IMR-90 (cell line): ENCODE measurements at regions not wholly inside any gene's neighbourhood (a gene's known extent, or its start where the extent isn't known, plus 50 kb on each side); places are given as distances from the start of the nearest gene placed in this dataset.

Experiments
- ATAC-seq: fragments of 200-7000 bp; cut with Tn5 transposase; 2 replicates; pipeline ENCODE4 v1.9.1; 2020; ENCODE audit warnings: low read depth, mild to moderate bottlenecking, moderate library complexity
- BruUV-seq: library from RNA; stranded (reverse); fragments of 400-500 nt; replicated peaks from 2 replicates; lab custom pipeline; 2021; lab: Mats Ljungman, UMichigan
- CTCF ChIA-PET: fragments of 300-600 bp; formaldehyde crosslinking; extraction: SDS; loops from one replicate; lab custom pipeline; 2021; ENCODE audit warnings: antibody characterized with exemption; lab: Yijun Ruan, JAX
- POLR2A ChIA-PET: fragments of 300-600 bp; sonication (Branson Sonifier 250); formaldehyde crosslinking; loops from one replicate; lab custom pipeline; 2022; ENCODE audit warnings: antibody characterized with exemption; ENCODE audit not compliant: unreplicated experiment; lab: Charles Lee
- DNase-seq: peaks from one replicate; pipeline ENCODE4 v3.0.0; 2013
- H2AFZ ChIP-seq: replicated peaks from 2 replicates; pipeline ENCODE3; 2013; ENCODE audit warnings: low read length, mild to moderate bottlenecking; ENCODE audit not compliant: poor library complexity
- H2AK5ac ChIP-seq: 2 replicates; pipeline ENCODE4 v1.6.1; 2013; ENCODE audit warnings: low read depth, low read length, inconsistent platforms
- H2AK9ac ChIP-seq: replicated peaks from 2 replicates; pipeline ENCODE3; 2013; ENCODE audit warnings: mild to moderate bottlenecking, low read depth, low read length, moderate library complexity; ENCODE audit not compliant: poor library complexity
- H2BK120ac ChIP-seq: 2 replicates; pipeline ENCODE4 v1.6.1; 2013; ENCODE audit warnings: low read depth, low read length, inconsistent platforms
- H2BK15ac ChIP-seq: 3 replicates; pipeline ENCODE4 v1.6.1; 2013; ENCODE audit warnings: low read depth, low read length, inconsistent platforms
- H2BK20ac ChIP-seq: 2 replicates; pipeline ENCODE4 v1.6.1; 2013; ENCODE audit warnings: low read depth, mild to moderate bottlenecking, inconsistent platforms, low read length, moderate library complexity
- H2BK5ac ChIP-seq: 2 replicates; pipeline ENCODE4 v1.6.1; 2013; ENCODE audit warnings: mild to moderate bottlenecking, low read depth, low read length, inconsistent platforms; ENCODE audit not compliant: poor library complexity, severe bottlenecking
- H3K14ac ChIP-seq: replicated peaks from 2 replicates; pipeline ENCODE4 v1.6.1; 2013; ENCODE audit warnings: low read depth, low read length, inconsistent platforms
- H3K18ac ChIP-seq: 2 replicates; pipeline ENCODE4 v1.6.1; 2013; ENCODE audit warnings: low read depth, low read length, control low read depth
- H3K23ac ChIP-seq: 2 replicates; pipeline ENCODE4 v1.6.1; 2013; ENCODE audit warnings: low read depth, low read length, inconsistent platforms
- H3K27ac ChIP-seq: 2 replicates; pipeline ENCODE4 v1.5.1; 2013; ENCODE audit warnings: mild to moderate bottlenecking, control low read depth, low read length; ENCODE audit not compliant: insufficient read depth
- H3K27me3 ChIP-seq: 2 replicates; pipeline ENCODE4 v1.6.1; 2013; ENCODE audit warnings: low read length; ENCODE audit not compliant: control insufficient read depth, insufficient read depth
- H3K36me3 ChIP-seq: 2 replicates; pipeline ENCODE4 v1.6.1; 2013; ENCODE audit warnings: low read length, mixed read lengths; ENCODE audit not compliant: control insufficient read depth, insufficient read depth
- H3K4ac ChIP-seq: 2 replicates; pipeline ENCODE4 v1.6.1; 2013; ENCODE audit warnings: low read depth, low read length, inconsistent platforms
- H3K4me1 ChIP-seq: 2 replicates; pipeline ENCODE4 v1.6.1; 2013; ENCODE audit warnings: low read length, mixed read lengths; ENCODE audit not compliant: control insufficient read depth, insufficient read depth
- H3K4me2 ChIP-seq: 2 replicates; pipeline ENCODE4 v1.6.1; 2013; ENCODE audit warnings: low read depth, mild to moderate bottlenecking, control low read depth, low read length, moderate library complexity
- H3K4me3 ChIP-seq: 2 replicates; pipeline ENCODE4 v1.5.1; 2013; ENCODE audit warnings: low read depth, mild to moderate bottlenecking, control low read depth, low read length, moderate library complexity; ENCODE audit not compliant: insufficient read depth
- H3K56ac ChIP-seq: 2 replicates; pipeline ENCODE4 v1.6.1; 2013; ENCODE audit warnings: low read length, inconsistent platforms; ENCODE audit not compliant: insufficient read depth; ENCODE audit errors: extremely low read depth
- H3K79me1 ChIP-seq, 2 experiments: 2 replicates each; pipeline ENCODE4 v1.6.1; 2013; ENCODE audit warnings: low read length in 2 of 2, inconsistent platforms in 1 of 2, low read depth in 1 of 2
- H3K9ac ChIP-seq: 2 replicates; pipeline ENCODE4 v1.6.1; 2013; ENCODE audit warnings: low read depth, low read length, control low read depth
- H3K9me1 ChIP-seq: 2 replicates; pipeline ENCODE4 v1.6.1; 2013; ENCODE audit warnings: low read length, inconsistent platforms; ENCODE audit not compliant: insufficient read depth
- H3K9me3 ChIP-seq: 2 replicates; pipeline ENCODE4 v1.6.1; 2013; ENCODE audit warnings: low read length; ENCODE audit not compliant: control insufficient read depth, insufficient read depth
- H4K20me1 ChIP-seq: 2 replicates; pipeline ENCODE4 v1.6.1; 2013; ENCODE audit warnings: low read length, inconsistent platforms; ENCODE audit not compliant: insufficient read depth
- H4K5ac ChIP-seq: 2 replicates; pipeline ENCODE4 v1.6.1; 2013; ENCODE audit warnings: mild to moderate bottlenecking, low read depth, low read length, control low read depth
- H4K8ac ChIP-seq, 2 experiments: 2 replicates each; pipeline ENCODE4 v1.6.1; 2013; ENCODE audit warnings: low read depth in 2 of 2, low read length in 2 of 2, control low read depth in 1 of 2, inconsistent platforms in 1 of 2
- H4K91ac ChIP-seq: 2 replicates; pipeline ENCODE4 v1.6.1; 2013; ENCODE audit warnings: low read depth, low read length, inconsistent platforms; ENCODE audit not compliant: insufficient read depth
- BHLHE40 ChIP-seq: fragments of 150-350 bp; IDR thresholded peaks from 2 replicates; pipeline ENCODE4 v1.6.1; 2016; ENCODE audit warnings: mild to moderate bottlenecking, low read depth, low read length
- CEBPB ChIP-seq: IDR thresholded peaks from 2 replicates; pipeline ENCODE4 v1.6.1; 2012; ENCODE audit warnings: low read depth, low read length, improper control_type of control experiment
- CHD1 ChIP-seq: IDR thresholded peaks from 2 replicates; pipeline ENCODE4 v1.6.1; 2012; ENCODE audit warnings: low read depth, low read length, improper control_type of control experiment
- CTCF ChIP-seq: conservative IDR thresholded peaks from 2 replicates; pipeline ENCODE4 v1.5.1; 2012; ENCODE audit warnings: mild to moderate bottlenecking, low read depth, low read length, improper control_type of control experiment
- FOS ChIP-seq: fragments of 150-350 bp; IDR thresholded peaks from 2 replicates; pipeline ENCODE4 v1.6.1; 2016; ENCODE audit warnings: low read depth, low read length
- MXI1 ChIP-seq: IDR thresholded peaks from 2 replicates; pipeline ENCODE4 v1.6.1; 2012; ENCODE audit warnings: low read depth, mild to moderate bottlenecking, low read length, moderate library complexity, borderline replicate concordance
- NFE2L2 ChIP-seq: fragments of 150-350 bp; IDR thresholded peaks from 2 replicates; pipeline ENCODE4 v1.6.1; 2016; ENCODE audit warnings: low read depth, mild to moderate bottlenecking, low read length
- POLR2A ChIP-seq: IDR thresholded peaks from 2 replicates; pipeline ENCODE4 v1.6.1; 2012; ENCODE audit warnings: mild to moderate bottlenecking, low read depth, low read length
- RCOR1 ChIP-seq: IDR thresholded peaks from 2 replicates; pipeline ENCODE4 v1.6.1; 2012; ENCODE audit warnings: mild to moderate bottlenecking, low read length, improper control_type of control experiment; ENCODE audit not compliant: insufficient replicate concordance
- RFX5 ChIP-seq: IDR thresholded peaks from 2 replicates; pipeline ENCODE4 v1.8.0; 2012; ENCODE audit warnings: low read depth, mild to moderate bottlenecking, low read length, moderate library complexity
- WGBS, 2 experiments: methylation state at CpG; one replicate each; pipeline versions ENCODE4 v1.1.5 to v1.1.7; 2013; ENCODE audit warnings: missing lambda C conversion rate in 2 of 2; ENCODE audit not compliant: insufficient read length in 1 of 2; ENCODE audit errors: extremely low coverage in 2 of 2; 5-methylcytosine and 5-hydroxymethylcytosine counted together
- dilution Hi-C: fragments of 300-500 bp; cut with HindIII; formaldehyde crosslinking; loops from one replicate; pipeline ENCODE4 v1.14.3; 2018; ENCODE audit warnings: low sequenced_read_pairs; ENCODE audit not compliant: unreplicated experiment
- in situ Hi-C: fragments of 300-500 bp; cut with MboI; formaldehyde crosslinking; loops from 3 replicates; pipeline ENCODE4 v1.14.3; 2019; ENCODE audit warnings: low sequenced_read_pairs, inconsistent platforms, mixed read lengths
- intact Hi-C: fragments of 100-400 bp; cut with micrococcal nuclease; formaldehyde crosslinking; loops from 2 replicates; pipeline ENCODE4 v1.10.0; 2022
- TF ChIP-seq, protein P1 (sequence below): fragments of 150-350 bp; IDR thresholded peaks from 2 replicates; pipeline ENCODE4 v1.6.1; 2016; ENCODE audit warnings: low read depth, mild to moderate bottlenecking, low read length, moderate library complexity, borderline replicate concordance

DNA sequence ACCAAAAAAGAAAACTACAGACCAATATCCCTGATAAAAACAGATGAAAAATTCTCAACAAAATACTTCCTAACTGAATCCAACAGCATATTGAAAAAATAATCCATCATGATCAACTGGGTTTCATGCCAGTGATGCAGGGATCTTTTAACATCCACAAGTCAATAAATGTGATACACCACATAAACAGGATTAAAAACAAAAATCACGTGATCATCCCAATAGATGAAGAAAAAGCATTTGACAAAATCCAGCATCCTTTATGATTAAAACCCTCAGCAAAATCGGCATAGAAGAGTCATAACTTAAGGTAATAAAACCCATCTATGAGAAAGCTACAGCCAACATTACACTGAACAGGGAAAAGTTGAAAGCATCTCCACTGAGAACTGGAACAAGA is 107.5 kb downstream of the DCLK3 start:
- intact Hi-C loops (no loop called here), dilution Hi-C loops (no loop called here), in situ Hi-C loops (no loop called here)
- no peak overlapping the region for H2BK120ac ChIP-seq
- H3K27ac ChIP-seq = no peak overlapping the region
- H3K9me1 ChIP-seq = no peaks in the 10 kb centered on the region
- no peaks in the 10 kb centered on the region for H4K20me1 ChIP-seq
- no peak overlapping the region for H4K8ac ChIP-seq
- H3K27me3 ChIP-seq = no peaks in the 10 kb centered on the region; the same call in 1 of the 2 replicates
- no peak overlapping the region for H2BK5ac ChIP-seq
- no CpG with 5 or more reads among the region's 2 CpGs for WGBS, 2 experiments
- no peak overlapping the region for H4K5ac ChIP-seq
- DNase-seq = no peak
- no peak overlapping the region for H2BK15ac ChIP-seq
- ATAC-seq = no peak
- H3K18ac ChIP-seq = no peak overlapping the region
- H2AFZ ChIP-seq = no peak overlapping the region
- H2AK5ac ChIP-seq = no peak overlapping the region
- peaks cover 6% of the 10 kb centered on the region for H3K4me1 ChIP-seq
- no peak overlapping the region for H3K23ac ChIP-seq
- H3K4me2 ChIP-seq = no peak overlapping the region
- H3K56ac ChIP-seq = no peak overlapping the region
- no TSS peak for BruUV-seq
- H3K9ac ChIP-seq = no peak overlapping the region
- no peak overlapping the region for H3K4ac ChIP-seq
- no peak overlapping the region for H2BK20ac ChIP-seq
- no peaks in the 10 kb centered on the region for H3K79me1 ChIP-seq
- H3K36me3 ChIP-seq = no peaks in the 10 kb centered on the region
- ChIA-PET CTCF (interaction anchor here (0.6 kb wide), 1 partner anchor 63 kb away, joined by 3 read pairs; no protein-coding TSS in a partner anchor), POLR2A (no interaction called here)
- no peak overlapping the region for H4K91ac ChIP-seq
- H2AK9ac ChIP-seq = no peak overlapping the region
- H3K9me3 ChIP-seq = no peaks in the 10 kb centered on the region
- TF ChIP-seq NFE2L2 (no peak), CTCF (no peak), POLR2A (no peak), RCOR1 (no peak), CEBPB (no peak), CHD1 (no peak), MXI1 (no peak), RFX5 (no peak), BHLHE40 (no peak), FOS (no peak)
- TF ChIP-seq, protein P1, sequence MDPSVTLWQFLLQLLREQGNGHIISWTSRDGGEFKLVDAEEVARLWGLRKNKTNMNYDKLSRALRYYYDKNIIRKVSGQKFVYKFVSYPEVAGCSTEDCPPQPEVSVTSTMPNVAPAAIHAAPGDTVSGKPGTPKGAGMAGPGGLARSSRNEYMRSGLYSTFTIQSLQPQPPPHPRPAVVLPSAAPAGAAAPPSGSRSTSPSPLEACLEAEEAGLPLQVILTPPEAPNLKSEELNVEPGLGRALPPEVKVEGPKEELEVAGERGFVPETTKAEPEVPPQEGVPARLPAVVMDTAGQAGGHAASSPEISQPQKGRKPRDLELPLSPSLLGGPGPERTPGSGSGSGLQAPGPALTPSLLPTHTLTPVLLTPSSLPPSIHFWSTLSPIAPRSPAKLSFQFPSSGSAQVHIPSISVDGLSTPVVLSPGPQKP = no peak
- H3K14ac ChIP-seq = no peak overlapping the region
- H3K4me3 ChIP-seq = no peak overlapping the region
